ENCODE measurements at regions not wholly inside any gene's neighbourhood (a gene's known extent, or its start where the extent isn't known, plus 50 kb on each side); places are given as distances from the start of the nearest gene placed in this dataset.

DNA sequence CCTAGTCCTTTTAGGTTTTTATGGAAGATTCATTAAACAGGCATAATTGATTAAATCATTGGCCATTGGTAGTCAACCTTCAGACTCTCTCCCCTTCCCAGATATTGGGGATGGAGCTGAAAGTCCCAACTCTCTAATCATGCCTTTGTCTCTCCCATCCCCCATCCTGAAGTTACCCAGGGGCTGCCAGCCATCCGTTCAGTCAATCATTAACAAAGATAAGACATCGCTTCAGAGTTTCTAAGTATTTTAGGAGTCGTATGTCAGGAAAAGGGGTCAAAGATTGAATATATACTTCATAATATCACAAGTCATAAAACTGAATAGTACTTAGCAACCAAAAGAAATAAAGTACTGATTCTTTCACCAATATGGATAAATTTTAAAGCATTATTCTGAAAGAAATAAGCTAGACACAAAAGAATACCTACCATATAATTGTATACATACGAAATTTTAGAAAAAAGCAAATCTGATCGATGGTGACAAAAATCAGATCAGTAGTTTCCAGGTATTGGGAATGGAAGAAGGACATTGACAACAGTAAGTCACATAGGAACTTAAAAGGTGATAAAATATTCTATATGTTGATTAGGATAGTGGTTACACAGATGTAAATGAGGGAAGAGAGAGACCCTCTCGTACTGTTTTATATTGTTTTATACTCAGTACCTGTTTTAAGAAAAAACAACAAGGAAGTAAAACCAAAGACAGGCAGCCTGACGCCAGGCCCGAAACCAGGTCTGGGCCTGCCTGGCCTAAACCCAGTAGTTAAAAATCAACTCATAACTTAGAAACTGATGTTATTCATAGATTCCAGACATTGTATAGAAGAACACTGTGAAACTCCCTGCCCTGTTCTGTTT lies 414.4 kb downstream of the DAD1 start (continued):
- TF ChIP-seq, protein P1, sequence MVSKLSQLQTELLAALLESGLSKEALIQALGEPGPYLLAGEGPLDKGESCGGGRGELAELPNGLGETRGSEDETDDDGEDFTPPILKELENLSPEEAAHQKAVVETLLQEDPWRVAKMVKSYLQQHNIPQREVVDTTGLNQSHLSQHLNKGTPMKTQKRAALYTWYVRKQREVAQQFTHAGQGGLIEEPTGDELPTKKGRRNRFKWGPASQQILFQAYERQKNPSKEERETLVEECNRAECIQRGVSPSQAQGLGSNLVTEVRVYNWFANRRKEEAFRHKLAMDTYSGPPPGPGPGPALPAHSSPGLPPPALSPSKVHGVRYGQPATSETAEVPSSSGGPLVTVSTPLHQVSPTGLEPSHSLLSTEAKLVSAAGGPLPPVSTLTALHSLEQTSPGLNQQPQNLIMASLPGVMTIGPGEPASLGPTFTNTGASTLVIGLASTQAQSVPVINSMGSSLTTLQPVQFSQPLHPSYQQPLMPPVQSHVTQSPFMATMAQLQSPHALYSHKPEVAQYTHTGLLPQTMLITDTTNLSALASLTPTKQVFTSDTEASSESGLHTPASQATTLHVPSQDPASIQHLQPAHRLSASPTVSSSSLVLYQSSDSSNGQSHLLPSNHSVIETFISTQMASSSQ (IDR thresholded peaks at IDR 0.05; ENCODE audit: low read depth) = peak; percentile 96
- TF ChIP-seq, protein P1 (CRISPR knock-in tag; IDR thresholded peaks at IDR 0.05; ENCODE audit: borderline replicate concordance) = peak; percentile 96
- TF ChIP-seq, protein P2, sequence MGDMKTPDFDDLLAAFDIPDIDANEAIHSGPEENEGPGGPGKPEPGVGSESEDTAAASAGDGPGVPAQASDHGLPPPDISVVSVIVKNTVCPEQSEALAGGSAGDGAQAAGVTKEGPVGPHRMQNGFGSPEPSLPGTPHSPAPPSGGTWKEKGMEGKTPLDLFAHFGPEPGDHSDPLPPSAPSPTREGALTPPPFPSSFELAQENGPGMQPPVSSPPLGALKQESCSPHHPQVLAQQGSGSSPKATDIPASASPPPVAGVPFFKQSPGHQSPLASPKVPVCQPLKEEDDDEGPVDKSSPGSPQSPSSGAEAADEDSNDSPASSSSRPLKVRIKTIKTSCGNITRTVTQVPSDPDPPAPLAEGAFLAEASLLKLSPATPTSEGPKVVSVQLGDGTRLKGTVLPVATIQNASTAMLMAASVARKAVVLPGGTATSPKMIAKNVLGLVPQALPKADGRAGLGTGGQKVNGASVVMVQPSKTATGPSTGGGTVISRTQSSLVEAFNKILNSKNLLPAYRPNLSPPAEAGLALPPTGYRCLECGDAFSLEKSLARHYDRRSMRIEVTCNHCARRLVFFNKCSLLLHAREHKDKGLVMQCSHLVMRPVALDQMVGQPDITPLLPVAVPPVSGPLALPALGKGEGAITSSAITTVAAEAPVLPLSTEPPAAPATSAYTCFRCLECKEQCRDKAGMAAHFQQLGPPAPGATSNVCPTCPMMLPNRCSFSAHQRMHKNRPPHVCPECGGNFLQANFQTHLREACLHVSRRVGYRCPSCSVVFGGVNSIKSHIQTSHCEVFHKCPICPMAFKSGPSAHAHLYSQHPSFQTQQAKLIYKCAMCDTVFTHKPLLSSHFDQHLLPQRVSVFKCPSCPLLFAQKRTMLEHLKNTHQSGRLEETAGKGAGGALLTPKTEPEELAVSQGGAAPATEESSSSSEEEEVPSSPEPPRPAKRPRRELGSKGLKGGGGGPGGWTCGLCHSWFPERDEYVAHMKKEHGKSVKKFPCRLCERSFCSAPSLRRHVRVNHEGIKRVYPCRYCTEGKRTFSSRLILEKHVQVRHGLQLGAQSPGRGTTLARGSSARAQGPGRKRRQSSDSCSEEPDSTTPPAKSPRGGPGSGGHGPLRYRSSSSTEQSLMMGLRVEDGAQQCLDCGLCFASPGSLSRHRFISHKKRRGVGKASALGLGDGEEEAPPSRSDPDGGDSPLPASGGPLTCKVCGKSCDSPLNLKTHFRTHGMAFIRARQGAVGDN (CRISPR knock-in tag; IDR thresholded peaks at IDR 0.05) = no peak
- no peak for TF ChIP-seq CHCHD3 (CRISPR knock-in tag; IDR thresholded peaks at IDR 0.05)
- TF ChIP-seq, protein P3, sequence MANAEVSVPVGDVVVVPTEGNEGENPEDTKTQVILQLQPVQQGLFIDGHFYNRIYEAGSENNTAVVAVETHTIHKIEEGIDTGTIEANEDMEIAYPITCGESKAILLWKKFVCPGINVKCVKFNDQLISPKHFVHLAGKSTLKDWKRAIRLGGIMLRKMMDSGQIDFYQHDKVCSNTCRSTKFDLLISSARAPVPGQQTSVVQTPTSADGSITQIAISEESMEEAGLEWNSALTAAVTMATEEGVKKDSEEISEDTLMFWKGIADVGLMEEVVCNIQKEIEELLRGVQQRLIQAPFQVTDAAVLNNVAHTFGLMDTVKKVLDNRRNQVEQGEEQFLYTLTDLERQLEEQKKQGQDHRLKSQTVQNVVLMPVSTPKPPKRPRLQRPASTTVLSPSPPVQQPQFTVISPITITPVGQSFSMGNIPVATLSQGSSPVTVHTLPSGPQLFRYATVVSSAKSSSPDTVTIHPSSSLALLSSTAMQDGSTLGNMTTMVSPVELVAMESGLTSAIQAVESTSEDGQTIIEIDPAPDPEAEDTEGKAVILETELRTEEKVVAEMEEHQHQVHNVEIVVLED (CRISPR knock-in tag; IDR thresholded peaks at IDR 0.05; ENCODE audit: borderline replicate concordance) = no peak
- no peak for TF ChIP-seq TBP (CRISPR knock-in tag; IDR thresholded peaks at IDR 0.05)
- no peak for TF ChIP-seq ZNF850 (CRISPR knock-in tag; conservative IDR thresholded peaks at IDR 0.05)
- TF ChIP-seq SNAI1 (CRISPR knock-in tag; IDR thresholded peaks at IDR 0.05; ENCODE audit: borderline replicate concordance) = no peak
- TF ChIP-seq, protein P4, sequence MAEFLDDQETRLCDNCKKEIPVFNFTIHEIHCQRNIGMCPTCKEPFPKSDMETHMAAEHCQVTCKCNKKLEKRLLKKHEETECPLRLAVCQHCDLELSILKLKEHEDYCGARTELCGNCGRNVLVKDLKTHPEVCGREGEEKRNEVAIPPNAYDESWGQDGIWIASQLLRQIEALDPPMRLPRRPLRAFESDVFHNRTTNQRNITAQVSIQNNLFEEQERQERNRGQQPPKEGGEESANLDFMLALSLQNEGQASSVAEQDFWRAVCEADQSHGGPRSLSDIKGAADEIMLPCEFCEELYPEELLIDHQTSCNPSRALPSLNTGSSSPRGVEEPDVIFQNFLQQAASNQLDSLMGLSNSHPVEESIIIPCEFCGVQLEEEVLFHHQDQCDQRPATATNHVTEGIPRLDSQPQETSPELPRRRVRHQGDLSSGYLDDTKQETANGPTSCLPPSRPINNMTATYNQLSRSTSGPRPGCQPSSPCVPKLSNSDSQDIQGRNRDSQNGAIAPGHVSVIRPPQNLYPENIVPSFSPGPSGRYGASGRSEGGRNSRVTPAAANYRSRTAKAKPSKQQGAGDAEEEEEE (CRISPR knock-in tag; IDR thresholded peaks at IDR 0.05; ENCODE audit: borderline replicate concordance) = no peak
- TF ChIP-seq, protein P5, sequence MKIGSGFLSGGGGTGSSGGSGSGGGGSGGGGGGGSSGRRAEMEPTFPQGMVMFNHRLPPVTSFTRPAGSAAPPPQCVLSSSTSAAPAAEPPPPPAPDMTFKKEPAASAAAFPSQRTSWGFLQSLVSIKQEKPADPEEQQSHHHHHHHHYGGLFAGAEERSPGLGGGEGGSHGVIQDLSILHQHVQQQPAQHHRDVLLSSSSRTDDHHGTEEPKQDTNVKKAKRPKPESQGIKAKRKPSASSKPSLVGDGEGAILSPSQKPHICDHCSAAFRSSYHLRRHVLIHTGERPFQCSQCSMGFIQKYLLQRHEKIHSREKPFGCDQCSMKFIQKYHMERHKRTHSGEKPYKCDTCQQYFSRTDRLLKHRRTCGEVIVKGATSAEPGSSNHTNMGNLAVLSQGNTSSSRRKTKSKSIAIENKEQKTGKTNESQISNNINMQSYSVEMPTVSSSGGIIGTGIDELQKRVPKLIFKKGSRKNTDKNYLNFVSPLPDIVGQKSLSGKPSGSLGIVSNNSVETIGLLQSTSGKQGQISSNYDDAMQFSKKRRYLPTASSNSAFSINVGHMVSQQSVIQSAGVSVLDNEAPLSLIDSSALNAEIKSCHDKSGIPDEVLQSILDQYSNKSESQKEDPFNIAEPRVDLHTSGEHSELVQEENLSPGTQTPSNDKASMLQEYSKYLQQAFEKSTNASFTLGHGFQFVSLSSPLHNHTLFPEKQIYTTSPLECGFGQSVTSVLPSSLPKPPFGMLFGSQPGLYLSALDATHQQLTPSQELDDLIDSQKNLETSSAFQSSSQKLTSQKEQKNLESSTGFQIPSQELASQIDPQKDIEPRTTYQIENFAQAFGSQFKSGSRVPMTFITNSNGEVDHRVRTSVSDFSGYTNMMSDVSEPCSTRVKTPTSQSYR (CRISPR knock-in tag; IDR thresholded peaks at IDR 0.05; ENCODE audit: borderline replicate concordance) = peak; percentile 90
- no peak for TF ChIP-seq ZNF83 (CRISPR knock-in tag; IDR thresholded peaks at IDR 0.05; ENCODE audit: borderline replicate concordance)
- no peak for TF ChIP-seq SIX1 (CRISPR knock-in tag; IDR thresholded peaks at IDR 0.05; ENCODE audit: borderline replicate concordance)

Data from HepG2 (cell line).